Endothelial cell of umbilical vein (primary cell): ENCODE measurements at regions not wholly inside any gene's neighbourhood (a gene's known extent, or its start where the extent isn't known, plus 50 kb on each side); places are given as distances from the start of the nearest gene placed in this dataset.

Experiments
- BruUV-seq: library from RNA; stranded (reverse); fragments of 400-500 nt; replicated peaks from 2 replicates; lab custom pipeline; 2021; lab: Mats Ljungman, UMichigan
- CTCF ChIA-PET: fragments of 300-600, 350-600 bp; sonication (Branson Sonifier 250); formaldehyde crosslinking; loops from one replicate; lab custom pipeline; 2021; ENCODE audit warnings: antibody characterized with exemption, inconsistent platforms; lab: Charles Lee
- POLR2A ChIA-PET: fragments of 300-600, 350-600 bp; sonication (Branson Sonifier 250); formaldehyde crosslinking; loops from one replicate; lab custom pipeline; 2021; ENCODE audit warnings: antibody characterized with exemption, inconsistent platforms; lab: Charles Lee
- DNase-seq: peaks from one replicate; pipeline ENCODE4 v3.0.0-alpha.2; 2011; ENCODE audit warnings: low read depth, low spot score
- FAIRE-seq: peaks from 2 replicates; lab custom pipeline; 2011; peaks lifted over from hg19 to GRCh38; lab: Jason Lieb, UNC
- H2AFZ ChIP-seq: 2 replicates; pipeline ENCODE4 v1.6.0; 2012; ENCODE audit warnings: low read depth, low read length, control low read depth, inconsistent platforms
- H3K27ac ChIP-seq: 2 replicates; pipeline ENCODE4 v1.5.1; 2011; ENCODE audit warnings: low read depth, mild to moderate bottlenecking, control low read depth, low read length, moderate library complexity; ENCODE audit not compliant: insufficient read depth
- H3K27me3 ChIP-seq, 2 experiments: 2 replicates each; pipeline versions ENCODE4 v1.6.0 to v1.6.1; 2011; ENCODE audit warnings: low read length in 2 of 2, mixed read lengths in 1 of 2; ENCODE audit not compliant: control insufficient read depth in 2 of 2, insufficient read depth in 2 of 2
- H3K36me3 ChIP-seq, 2 experiments: 2 replicates in 1 of 2; 3 replicates in 1 of 2; pipeline ENCODE4 v1.5.1; 2011; ENCODE audit warnings: low read length in 2 of 2, mild to moderate bottlenecking in 1 of 2, moderate library complexity in 1 of 2; ENCODE audit not compliant: control insufficient read depth in 2 of 2, insufficient read depth in 2 of 2; ENCODE audit errors: extremely low read depth in 1 of 2
- H3K4me1 ChIP-seq: 3 replicates; pipeline ENCODE4 v1.5.1; 2011; ENCODE audit warnings: mild to moderate bottlenecking, low read length; ENCODE audit not compliant: control insufficient read depth, insufficient read depth; ENCODE audit errors: extremely low read depth
- H3K4me2 ChIP-seq: 2 replicates; pipeline ENCODE4 v1.6.1; 2011; ENCODE audit warnings: low read length, control low read depth, mixed read lengths; ENCODE audit not compliant: insufficient read depth
- H3K4me3 ChIP-seq, 3 experiments: fragments of 200-600 bp in 1 of 3; sonication (generic), shearing (Covaris generic) in 1 of 3; replicated peaks in 1 of 3; 2 replicates each; pipeline ENCODE4 v1.5.1; 2011 to 2016; ENCODE audit warnings: control low read depth in 3 of 3, low read length in 3 of 3, mild to moderate bottlenecking in 2 of 3, inconsistent platforms in 1 of 3, low read depth in 1 of 3, moderate library complexity in 1 of 3; ENCODE audit not compliant: insufficient read depth in 1 of 3
- H3K79me2 ChIP-seq: 2 replicates; pipeline ENCODE4 v1.6.0; 2012; ENCODE audit warnings: low read length, inconsistent platforms; ENCODE audit not compliant: control insufficient read depth, insufficient read depth
- H3K9ac ChIP-seq: replicated peaks from 2 replicates; pipeline ENCODE3; 2011; ENCODE audit warnings: low read length, control low read depth; ENCODE audit not compliant: insufficient read depth; ENCODE audit errors: extremely low read depth
- H3K9me1 ChIP-seq: replicated peaks from 3 replicates; pipeline ENCODE4 v1.6.0; 2011; ENCODE audit warnings: mild to moderate bottlenecking, low read length; ENCODE audit not compliant: control insufficient read depth, insufficient read depth; ENCODE audit errors: extremely low read depth
- H3K9me3 ChIP-seq: replicated peaks from 2 replicates; pipeline ENCODE4 v1.5.1; 2012; ENCODE audit warnings: low read length, inconsistent platforms; ENCODE audit not compliant: control insufficient read depth, insufficient read depth
- H4K20me1 ChIP-seq: replicated peaks from 2 replicates; pipeline ENCODE3; 2011; ENCODE audit warnings: mild to moderate bottlenecking, low read length; ENCODE audit not compliant: control insufficient read depth, insufficient read depth; ENCODE audit errors: extremely low read depth
- EZH2 ChIP-seq: IDR thresholded peaks from 2 replicates; pipeline ENCODE4 v1.6.1; 2012; ENCODE audit warnings: borderline replicate concordance, low read depth, mild to moderate bottlenecking, moderate library complexity, low read length, inconsistent platforms; ENCODE audit not compliant: severe bottlenecking
- GATA2 ChIP-seq: IDR thresholded peaks from 2 replicates; pipeline ENCODE4 v1.7.0; 2011; ENCODE audit warnings: low read depth, mild to moderate bottlenecking, moderate library complexity, mixed read lengths, low read length; ENCODE audit not compliant: insufficient read length, insufficient read depth
- JUN ChIP-seq: IDR thresholded peaks from 2 replicates; pipeline ENCODE4 v1.6.1; 2011; ENCODE audit warnings: borderline replicate concordance, low read depth; ENCODE audit not compliant: insufficient read length, insufficient read depth
- MYC ChIP-seq: IDR thresholded peaks from one replicate; pipeline ENCODE4 v1.6.1; 2011; ENCODE audit warnings: mild to moderate bottlenecking, low read depth, low read length
- POLR2A ChIP-seq: IDR thresholded peaks from 2 replicates; pipeline ENCODE4 v1.6.1; 2012; ENCODE audit warnings: low read depth, mild to moderate bottlenecking, control low read depth, low read length
- dilution Hi-C: fragments of 300-500 bp; cut with MboI; formaldehyde crosslinking; loops from one replicate; pipeline ENCODE4 v1.15.0; 2019; ENCODE audit warnings: low sequenced_read_pairs; ENCODE audit not compliant: extremely low pct_ligation_motif_present
- intact Hi-C: fragments of 100-400 bp; cut with micrococcal nuclease; formaldehyde crosslinking; loops from one replicate; pipeline ENCODE4 v1.10.0; 2022
- TF ChIP-seq, protein P1 (sequence below): IDR thresholded peaks from 2 replicates; pipeline ENCODE4 v1.6.1; 2011; ENCODE audit not compliant: insufficient read depth, insufficient read length
- TF ChIP-seq, protein P2 (sequence below), 2 donors: IDR thresholded peaks; 1 replicate in 1 of 2; 2 replicates in 1 of 2; pipeline ENCODE4 v1.5.1; 2011; ENCODE audit warnings: low read length in 2 of 2, mild to moderate bottlenecking in 2 of 2, moderate library complexity in 2 of 2, control low read depth in 1 of 2, inconsistent platforms in 1 of 2, low read depth in 1 of 2; ENCODE audit not compliant: insufficient read depth in 1 of 2; ENCODE audit errors: extremely low read depth in 1 of 2

DNA sequence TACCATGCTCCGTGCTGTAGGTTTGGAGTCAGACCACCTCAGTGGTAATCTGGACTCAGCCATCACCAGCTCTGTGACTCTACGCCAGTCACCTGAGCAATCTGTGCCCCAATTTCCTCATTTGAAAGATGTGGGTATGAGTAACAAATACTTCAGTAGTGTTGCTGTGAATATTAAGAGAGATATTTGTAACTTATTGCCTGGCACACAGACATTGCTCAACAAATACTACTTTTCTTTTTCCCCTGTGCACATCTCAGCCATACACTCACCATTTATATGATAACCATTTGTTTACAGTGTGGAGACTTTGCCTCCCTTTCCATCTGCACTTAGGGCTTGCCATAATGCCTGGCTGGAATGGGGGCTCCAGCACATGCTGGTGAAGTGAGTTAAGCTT, 89.7 kb upstream of the CLPB start:
- intact Hi-C loops (no loop called here), dilution Hi-C loops (no loop called here)
- H3K9ac ChIP-seq = no peak overlapping the region
- H3K36me3 ChIP-seq = no peaks in the 10 kb centered on the region
- H3K27ac ChIP-seq = no peak overlapping the region
- H3K27me3 ChIP-seq = peaks cover 5 to 18% of the 10 kb centered on the region in 2 experiments
- no peaks in the 10 kb centered on the region for H3K4me1 ChIP-seq
- H3K4me2 ChIP-seq = no peak overlapping the region
- no TSS peak for BruUV-seq
- no peaks in the 10 kb centered on the region for H3K79me2 ChIP-seq
- no peaks in the 10 kb centered on the region for H3K9me1 ChIP-seq
- DNase-seq (no peak), FAIRE-seq (no peak)
- H2AFZ ChIP-seq = no peak overlapping the region
- H3K9me3 ChIP-seq = no peaks in the 10 kb centered on the region
- no peak for TF ChIP-seq MYC
- TF ChIP-seq JUN = no peak
- TF ChIP-seq, protein P1, sequence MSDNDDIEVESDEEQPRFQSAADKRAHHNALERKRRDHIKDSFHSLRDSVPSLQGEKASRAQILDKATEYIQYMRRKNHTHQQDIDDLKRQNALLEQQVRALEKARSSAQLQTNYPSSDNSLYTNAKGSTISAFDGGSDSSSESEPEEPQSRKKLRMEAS = no peak
- no peak for TF ChIP-seq POLR2A
- no peak for TF ChIP-seq GATA2
- no peak overlapping the region for H3K4me3 ChIP-seq
- ChIA-PET POLR2A (no interaction called here), CTCF (interaction anchor here (1.5 to 3.3 kb wide), 3 partner anchors 11 to 53 kb away, joined by 3 to 7 read pairs (median 4); no protein-coding TSS in a partner anchor)
- H4K20me1 ChIP-seq = no peaks in the 10 kb centered on the region

DNA sequence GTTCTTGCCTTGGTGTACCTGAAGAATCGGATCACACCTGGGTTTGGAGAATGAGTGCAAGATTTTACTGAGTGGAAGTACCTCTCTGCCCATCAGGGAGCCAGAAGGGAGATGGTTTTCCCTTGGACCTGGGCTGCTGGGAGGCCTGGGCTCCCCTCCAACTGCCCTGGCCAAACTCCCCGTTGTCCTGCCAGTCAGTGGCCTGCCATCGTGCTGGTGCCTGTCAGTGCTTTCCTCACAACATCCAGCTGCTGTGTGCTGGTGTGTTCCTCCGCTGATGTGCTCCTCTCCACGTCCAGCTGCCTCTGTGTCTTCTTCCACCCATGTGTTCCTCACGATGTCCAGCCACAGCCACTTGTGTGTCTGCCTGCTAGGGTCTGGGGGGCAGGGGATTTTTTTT, 87.9 kb upstream of the CLPB start:
- Histone ChIP-seq H3K9me1 (no peaks in the 10 kb centered on the region), H3K79me2 (no peaks in the 10 kb centered on the region), H3K9ac (no peak overlapping the region), H3K27ac (no peak overlapping the region), H3K4me2 (no peak overlapping the region), H3K9me3 (no peaks in the 10 kb centered on the region), H3K36me3 (no peaks in the 10 kb centered on the region), H4K20me1 (no peaks in the 10 kb centered on the region), H2AFZ (no peak overlapping the region), H3K4me1 (no peaks in the 10 kb centered on the region), H3K4me3 (no peak overlapping the region), H3K27me3 (peaks cover 8 to 19% of the 10 kb centered on the region in 2 experiments)
- intact Hi-C loops = no loop called here
- ChIA-PET POLR2A (no interaction called here), CTCF (interaction anchor here (0.7 to 3.5 kb wide), 4 partner anchors 23 to 51 kb away, joined by 3 to 13 read pairs (median 4); no protein-coding TSS in a partner anchor)
- dilution Hi-C loops = no loop called here
- BruUV-seq = no TSS peak
- FAIRE-seq (no peak), DNase-seq (no peak)
- TF ChIP-seq, protein P2, sequence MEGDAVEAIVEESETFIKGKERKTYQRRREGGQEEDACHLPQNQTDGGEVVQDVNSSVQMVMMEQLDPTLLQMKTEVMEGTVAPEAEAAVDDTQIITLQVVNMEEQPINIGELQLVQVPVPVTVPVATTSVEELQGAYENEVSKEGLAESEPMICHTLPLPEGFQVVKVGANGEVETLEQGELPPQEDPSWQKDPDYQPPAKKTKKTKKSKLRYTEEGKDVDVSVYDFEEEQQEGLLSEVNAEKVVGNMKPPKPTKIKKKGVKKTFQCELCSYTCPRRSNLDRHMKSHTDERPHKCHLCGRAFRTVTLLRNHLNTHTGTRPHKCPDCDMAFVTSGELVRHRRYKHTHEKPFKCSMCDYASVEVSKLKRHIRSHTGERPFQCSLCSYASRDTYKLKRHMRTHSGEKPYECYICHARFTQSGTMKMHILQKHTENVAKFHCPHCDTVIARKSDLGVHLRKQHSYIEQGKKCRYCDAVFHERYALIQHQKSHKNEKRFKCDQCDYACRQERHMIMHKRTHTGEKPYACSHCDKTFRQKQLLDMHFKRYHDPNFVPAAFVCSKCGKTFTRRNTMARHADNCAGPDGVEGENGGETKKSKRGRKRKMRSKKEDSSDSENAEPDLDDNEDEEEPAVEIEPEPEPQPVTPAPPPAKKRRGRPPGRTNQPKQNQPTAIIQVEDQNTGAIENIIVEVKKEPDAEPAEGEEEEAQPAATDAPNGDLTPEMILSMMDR (IDR thresholded peaks at IDR 0.05; ENCODE audit: extremely low read depth in 1 of 2, insufficient read depth in 1 of 2, low read depth in 1 of 2, low read length in 2 of 2) = no peak
- no peak for TF ChIP-seq EZH2
